HFF-Myc (cell line): ENCODE measurements at regions not wholly inside any gene's neighbourhood (a gene's known extent, or its start where the extent isn't known, plus 50 kb on each side); places are given as distances from the start of the nearest gene placed in this dataset.
"Not testable (repeated sequence)": the region's sequence is repeated elsewhere in the genome, so short reads cannot be mapped to it uniquely, and the experiment has no call there.

Source experiments
- DNase-seq: peaks from one replicate; pipeline ENCODE4 v3.0.0-alpha.2; 2011; ENCODE audit warnings: low read depth; ENCODE audit errors: extremely low read depth
- H3K4me3 ChIP-seq: replicated peaks from 2 replicates; pipeline ENCODE4 v1.5.1; 2011; ENCODE audit warnings: low read depth, mild to moderate bottlenecking, control low read depth, low read length
- TF ChIP-seq, protein P1 (sequence below): IDR thresholded peaks from 2 replicates; pipeline ENCODE4 v1.5.1; 2012; ENCODE audit warnings: mild to moderate bottlenecking, low read depth, low read length, control low read depth; ENCODE audit errors: missing control alignments

DNA sequence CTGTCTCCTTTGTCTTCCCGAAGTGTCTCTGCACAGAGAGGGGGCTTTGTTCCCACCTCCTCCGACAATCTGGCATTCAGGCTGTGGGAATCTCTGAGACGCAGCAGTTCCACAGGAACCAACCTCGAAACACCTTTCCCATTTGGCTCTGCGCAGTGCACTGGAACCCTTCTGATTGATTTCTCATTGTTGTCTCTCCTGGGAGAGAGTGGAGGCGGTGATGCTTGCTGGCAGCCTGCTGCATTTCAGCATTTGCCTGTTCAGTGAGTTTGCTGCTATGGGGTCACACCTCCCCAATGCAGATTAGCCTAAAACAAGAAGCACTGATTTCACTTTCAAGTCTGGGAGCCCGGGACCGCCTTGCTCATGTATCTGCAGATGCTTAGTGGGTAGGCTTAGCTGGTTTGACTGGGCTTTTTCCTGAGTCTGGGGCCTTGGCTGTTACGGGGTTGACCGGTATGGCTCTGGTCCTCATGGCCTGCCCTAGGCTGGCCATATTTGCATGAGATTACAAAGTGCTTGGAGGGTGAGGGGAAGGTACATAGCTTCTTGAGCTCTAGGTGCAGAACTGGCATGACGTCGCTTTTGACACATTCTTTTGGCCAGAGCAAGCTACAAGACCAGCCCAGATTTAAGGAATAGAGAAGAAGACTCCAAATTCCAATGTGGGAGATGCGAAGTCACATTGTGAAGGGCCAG, 695.3 kb downstream of the PTPRU start:
- no peak for DNase-seq
- TF ChIP-seq, protein P1, sequence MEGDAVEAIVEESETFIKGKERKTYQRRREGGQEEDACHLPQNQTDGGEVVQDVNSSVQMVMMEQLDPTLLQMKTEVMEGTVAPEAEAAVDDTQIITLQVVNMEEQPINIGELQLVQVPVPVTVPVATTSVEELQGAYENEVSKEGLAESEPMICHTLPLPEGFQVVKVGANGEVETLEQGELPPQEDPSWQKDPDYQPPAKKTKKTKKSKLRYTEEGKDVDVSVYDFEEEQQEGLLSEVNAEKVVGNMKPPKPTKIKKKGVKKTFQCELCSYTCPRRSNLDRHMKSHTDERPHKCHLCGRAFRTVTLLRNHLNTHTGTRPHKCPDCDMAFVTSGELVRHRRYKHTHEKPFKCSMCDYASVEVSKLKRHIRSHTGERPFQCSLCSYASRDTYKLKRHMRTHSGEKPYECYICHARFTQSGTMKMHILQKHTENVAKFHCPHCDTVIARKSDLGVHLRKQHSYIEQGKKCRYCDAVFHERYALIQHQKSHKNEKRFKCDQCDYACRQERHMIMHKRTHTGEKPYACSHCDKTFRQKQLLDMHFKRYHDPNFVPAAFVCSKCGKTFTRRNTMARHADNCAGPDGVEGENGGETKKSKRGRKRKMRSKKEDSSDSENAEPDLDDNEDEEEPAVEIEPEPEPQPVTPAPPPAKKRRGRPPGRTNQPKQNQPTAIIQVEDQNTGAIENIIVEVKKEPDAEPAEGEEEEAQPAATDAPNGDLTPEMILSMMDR = no peak
- H3K4me3 ChIP-seq = no peak overlapping the region

DNA sequence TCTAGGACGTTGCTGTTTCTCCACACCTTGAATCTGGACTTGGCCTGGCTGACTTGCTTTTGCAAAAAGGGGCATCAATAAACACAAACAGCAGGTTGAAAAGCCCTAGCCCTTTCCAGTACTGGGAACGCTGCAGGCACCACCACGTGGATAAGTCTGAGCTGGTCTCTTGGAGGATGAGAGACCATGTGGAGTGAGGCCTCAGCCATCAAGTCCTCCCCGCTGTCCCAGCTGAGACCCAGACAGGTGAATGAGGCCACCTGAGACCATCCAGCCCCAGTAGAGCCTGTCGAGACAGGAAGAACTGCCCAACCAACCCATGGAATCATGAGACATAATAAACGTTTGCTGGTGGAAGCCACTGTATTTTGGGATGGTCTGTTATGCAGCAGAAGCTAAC, 688.7 kb downstream of the PTPRU start:
- H3K4me3 ChIP-seq = no peak overlapping the region
- TF ChIP-seq, protein P1 = no peak
- DNase-seq = no peak

DNA sequence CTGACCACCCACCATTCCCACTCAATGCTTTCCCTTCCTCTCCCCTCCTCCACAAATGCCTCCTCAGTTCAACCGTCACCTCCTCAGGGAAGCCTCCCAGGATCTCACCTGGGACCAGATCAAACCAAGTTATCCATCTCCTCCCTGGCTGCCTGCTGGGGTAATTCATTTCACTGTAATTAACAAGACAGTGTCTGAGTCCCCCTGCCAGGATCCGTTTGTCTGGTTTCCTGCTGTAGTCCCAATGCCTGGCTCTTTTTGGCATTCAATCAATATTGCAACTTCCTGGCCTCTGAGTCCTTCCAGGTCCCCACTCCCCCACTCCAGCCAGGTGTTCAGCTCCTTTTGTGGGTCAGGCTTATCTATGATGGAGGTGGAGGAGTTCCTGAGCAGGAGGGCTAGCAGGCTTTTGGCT, 687.7 kb downstream of the PTPRU start:
- TF ChIP-seq, protein P1 = no peak
- no peak for DNase-seq
- H3K4me3 ChIP-seq = no peak overlapping the region

DNA sequence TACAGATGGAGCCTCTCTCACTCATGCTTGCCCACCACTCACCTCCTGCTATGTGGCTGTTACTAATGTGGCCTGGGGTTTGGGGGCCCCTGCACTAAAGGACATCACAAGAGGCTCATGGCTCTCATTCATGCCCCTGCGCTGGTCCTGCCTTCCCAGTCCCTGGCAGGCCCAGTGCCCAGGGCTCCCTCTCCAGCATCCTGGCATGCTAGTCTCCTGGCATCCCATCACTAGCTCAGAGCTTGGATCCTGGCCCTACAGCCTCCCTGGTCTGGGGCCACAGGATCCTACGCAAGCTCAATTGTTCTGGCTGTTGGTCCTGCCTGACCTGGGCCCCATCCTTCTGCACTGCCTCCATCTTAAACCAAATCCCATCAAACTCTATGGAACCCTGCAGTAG, 685.4 kb downstream of the PTPRU start:
- TF ChIP-seq, protein P1 = no peak
- no peak overlapping the region for H3K4me3 ChIP-seq
- DNase-seq = no peak

DNA sequence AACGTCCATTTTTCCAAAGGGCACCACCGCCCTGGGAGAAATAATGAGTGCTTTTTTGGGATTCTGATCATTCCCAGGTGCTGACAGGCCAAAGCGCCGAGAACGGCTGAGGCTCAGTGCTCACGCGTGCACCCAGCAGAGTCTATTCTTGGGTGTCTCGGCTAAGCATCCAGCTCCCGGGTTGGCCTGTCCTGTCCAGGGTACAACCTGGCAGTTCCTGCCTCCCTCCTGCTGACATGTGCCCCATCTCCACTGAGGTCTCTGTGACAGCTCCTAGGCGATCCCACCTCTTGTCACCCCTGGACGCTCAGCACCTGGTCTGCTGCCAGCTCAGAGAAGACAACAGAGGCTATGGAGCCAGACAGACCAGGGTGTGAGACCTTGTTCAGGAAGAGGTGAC, 684.5 kb downstream of the PTPRU start:
- DNase-seq = no peak
- no peak overlapping the region for H3K4me3 ChIP-seq
- TF ChIP-seq, protein P1 = no peak

DNA sequence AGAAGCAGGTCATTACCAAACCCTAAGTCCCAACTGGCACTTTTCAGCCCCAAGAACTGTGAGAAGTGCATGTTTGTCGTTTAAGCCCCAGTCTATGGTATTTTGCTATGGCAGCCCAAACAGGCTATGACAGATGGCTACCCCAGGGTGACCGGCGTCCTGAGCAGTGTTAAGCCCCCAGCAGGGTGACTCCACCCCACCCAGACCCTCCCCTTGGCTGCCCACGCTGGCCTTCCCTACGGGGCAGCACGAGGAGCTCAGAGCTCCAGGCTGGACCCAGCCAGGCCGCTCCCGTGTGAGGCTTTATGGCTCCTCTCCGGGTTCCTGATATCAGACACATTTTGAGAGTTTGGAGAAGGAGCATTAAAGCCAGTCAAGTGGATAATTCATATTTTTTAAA, 684.0 kb downstream of the PTPRU start:
- no peak for DNase-seq
- no peak overlapping the region for H3K4me3 ChIP-seq
- TF ChIP-seq, protein P1 = no peak

DNA sequence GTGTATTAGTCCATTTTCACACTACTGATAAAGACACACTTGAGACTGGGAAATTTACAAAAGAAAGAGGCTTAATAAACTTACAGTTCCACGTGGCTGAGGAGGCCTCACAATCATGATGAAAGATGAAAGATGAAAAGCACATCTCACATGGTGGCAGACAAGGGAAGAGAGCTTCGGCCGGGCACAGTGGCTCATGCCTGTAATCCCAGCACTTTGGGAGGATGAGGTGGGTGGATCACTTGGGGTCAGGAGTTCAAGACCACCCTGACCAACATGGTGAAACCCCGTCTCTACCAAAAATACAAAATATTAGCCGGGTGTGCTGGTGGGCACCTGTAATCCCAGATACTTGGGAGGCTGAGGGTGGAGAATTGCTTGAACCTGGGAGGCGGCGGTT, 682.7 kb downstream of the PTPRU start:
- DNase-seq, H3K4me3 ChIP-seq: not testable (repeated sequence)
